ENCODE measurements at regions not wholly inside any gene's neighbourhood (a gene's known extent, or its start where the extent isn't known, plus 50 kb on each side); places are given as distances from the start of the nearest gene placed in this dataset.
"Not testable (repeated sequence)": the region's sequence is repeated elsewhere in the genome, so short reads cannot be mapped to it uniquely, and the experiment has no call there.

DNA sequence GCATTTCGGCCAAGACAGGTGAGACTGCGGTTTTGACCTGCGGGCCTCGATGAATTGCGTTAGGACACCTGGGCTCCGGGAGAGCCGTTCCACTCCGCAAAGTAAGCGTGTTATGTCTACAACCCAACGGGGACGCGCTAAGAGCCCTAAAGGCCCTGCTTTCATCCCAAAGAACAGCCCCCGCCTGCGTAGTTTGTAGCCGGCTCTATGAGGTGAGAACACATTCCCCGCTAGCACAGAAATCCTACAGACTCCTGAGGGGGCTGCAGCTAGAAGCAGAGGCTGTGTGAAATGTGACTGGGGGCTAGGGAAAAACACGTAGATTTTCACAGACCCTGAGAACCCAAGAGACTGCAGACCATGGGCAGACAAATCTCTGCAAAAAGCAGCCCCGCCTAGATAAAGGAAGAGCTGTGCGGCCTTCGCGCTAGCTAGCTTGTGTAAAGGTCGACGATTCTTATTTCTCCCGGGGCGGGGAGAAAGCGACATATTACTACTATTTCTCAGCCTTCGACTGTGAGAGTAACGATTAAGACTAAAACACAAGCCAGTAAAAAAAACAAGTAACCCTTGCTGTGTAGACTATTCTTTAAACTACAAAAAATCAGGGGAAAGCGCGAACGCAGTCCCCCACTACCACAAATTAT, 242.9 kb downstream of the FAM72C start:
- DNase-seq (peak in 1 of 2 donors; percentile 52), ATAC-seq (replicated peaks in 1 of 2) (peak; percentile 90 to 92)
- not testable (repeated sequence) for H3K27me3 Mint-ChIP-seq (ENCODE audit: low read depth); H3K4me1 Mint-ChIP-seq (ENCODE audit: low read depth); H3K9me3 Mint-ChIP-seq; H3K27ac Mint-ChIP-seq; H3K4me3 Mint-ChIP-seq; H3K36me3 Mint-ChIP-seq (ENCODE audit: insufficient read depth in 2 of 2)

DNA sequence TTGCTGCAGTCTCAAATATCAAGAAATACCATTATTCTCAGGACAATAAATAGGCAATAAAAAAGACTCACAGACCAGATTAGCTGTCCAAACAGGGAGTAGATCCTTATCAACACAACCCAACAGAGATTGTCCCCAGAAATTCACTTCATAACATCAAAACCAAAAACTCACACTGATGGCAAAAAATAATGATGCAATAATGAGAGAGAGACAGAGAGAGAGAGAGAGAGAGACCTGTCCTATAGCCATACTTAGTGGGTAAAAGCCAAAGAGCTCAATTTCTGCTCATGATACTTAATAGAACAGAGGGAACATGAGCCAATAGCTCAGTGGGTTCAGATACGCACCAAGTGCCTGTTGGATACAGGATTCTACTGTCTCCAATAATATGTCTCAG, 244.5 kb downstream of the FAM72C start:
- Mint-ChIP-seq H3K4me1 (ENCODE audit: low read depth) (no peaks in the 10 kb centered on the region), H3K4me3 (peak overlapping the region in 1 of 2 donors; percentile 56), H3K27ac (peak overlapping the region; percentile 34), H3K36me3 (ENCODE audit: insufficient read depth in 2 of 2) (no peaks in the 10 kb centered on the region), H3K9me3 (no peaks in the 10 kb centered on the region), H3K27me3 (ENCODE audit: low read depth) (no peaks in the 10 kb centered on the region)
- DNase-seq (no peak), ATAC-seq (replicated peaks in 1 of 2) (no peak)

DNA sequence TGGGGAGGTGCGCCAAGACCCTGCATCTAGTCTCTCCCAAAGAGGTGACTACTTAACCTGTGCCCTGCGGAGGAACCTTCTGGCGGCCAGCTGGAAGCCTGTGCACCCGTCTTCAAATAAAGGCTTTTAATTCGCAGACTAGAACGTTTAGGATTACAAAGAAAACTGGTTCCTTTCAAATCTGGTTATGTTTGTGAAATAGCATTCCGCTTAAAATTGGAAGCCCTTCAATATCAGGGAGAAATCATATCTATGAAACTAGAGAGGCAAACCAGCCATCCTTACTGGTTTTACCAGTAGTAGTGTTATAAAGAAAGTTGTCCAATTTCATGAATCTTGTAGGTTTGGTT, 250.8 kb downstream of the FAM72C start:
- no peaks in the 10 kb centered on the region for H3K36me3 Mint-ChIP-seq (ENCODE audit: insufficient read depth in 2 of 2)
- H3K27ac Mint-ChIP-seq = peak overlapping the region; percentile 70
- H3K4me1 Mint-ChIP-seq (ENCODE audit: low read depth) = no peaks in the 10 kb centered on the region
- H3K9me3 Mint-ChIP-seq = no peaks in the 10 kb centered on the region
- DNase-seq (no peak), ATAC-seq (replicated peaks in 1 of 2) (no peak)
- H3K27me3 Mint-ChIP-seq (ENCODE audit: low read depth) = no peaks in the 10 kb centered on the region
- peak overlapping the region in 1 of 2 donors; percentile 81 for H3K4me3 Mint-ChIP-seq

DNA sequence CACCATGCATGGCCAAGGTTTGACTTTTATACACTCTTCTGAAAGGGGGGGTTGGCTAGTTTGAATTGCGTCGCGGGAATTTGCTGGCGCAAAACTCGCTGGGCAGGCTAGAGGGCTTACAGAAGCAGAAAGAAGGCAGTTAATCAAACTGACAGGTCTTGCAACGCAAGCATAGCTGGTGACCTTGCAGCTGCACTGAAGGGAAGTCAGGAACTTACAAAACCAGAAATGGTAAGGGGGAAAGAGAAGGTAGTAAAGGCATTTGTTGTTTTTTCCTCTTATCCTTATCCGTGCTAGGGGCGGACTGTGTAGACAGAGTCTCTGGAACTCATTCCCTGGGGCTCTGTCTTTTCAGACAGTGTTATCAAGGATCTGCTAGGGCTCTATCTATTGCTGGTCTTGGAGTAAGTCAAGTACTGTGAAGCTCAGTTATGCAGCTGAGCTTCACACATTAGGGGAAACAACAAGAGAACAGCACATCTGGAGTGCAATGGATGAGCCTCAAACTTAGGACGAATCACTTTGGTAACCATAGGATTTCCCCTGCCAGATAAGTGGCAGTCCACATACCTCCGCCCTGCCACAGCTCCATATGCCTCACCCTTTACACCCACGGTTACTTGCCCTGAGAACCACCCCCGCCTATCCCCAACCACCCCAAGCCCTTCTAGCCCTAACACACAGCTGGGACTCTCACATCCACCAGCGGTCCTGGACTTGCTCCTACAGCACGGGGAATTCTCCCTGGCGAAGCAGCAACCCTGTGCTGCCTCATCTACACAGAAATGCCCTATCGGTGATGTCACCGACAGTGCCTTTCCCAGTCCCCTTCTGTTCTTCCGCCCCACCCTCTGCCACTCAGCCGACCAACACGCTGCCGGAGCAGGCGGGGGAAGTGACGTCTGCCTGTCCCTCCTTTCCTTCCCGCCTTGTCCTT, 251.4 kb downstream of the FAM72C start:
- DNase-seq = peak in 1 of 2 donors; percentile 52
- Mint-ChIP-seq H3K27me3 (ENCODE audit: low read depth) (no peaks in the 10 kb centered on the region), H3K36me3 (ENCODE audit: insufficient read depth in 2 of 2) (no peaks in the 10 kb centered on the region), H3K4me3 (peak overlapping the region in 1 of 2 donors; percentile 81), H3K9me3 (no peaks in the 10 kb centered on the region), H3K4me1 (ENCODE audit: low read depth) (no peaks in the 10 kb centered on the region), H3K27ac (peak overlapping the region; percentile 70)
- peak in 1 of 2 donors; percentile 81 for ATAC-seq (replicated peaks in 1 of 2)

DNA sequence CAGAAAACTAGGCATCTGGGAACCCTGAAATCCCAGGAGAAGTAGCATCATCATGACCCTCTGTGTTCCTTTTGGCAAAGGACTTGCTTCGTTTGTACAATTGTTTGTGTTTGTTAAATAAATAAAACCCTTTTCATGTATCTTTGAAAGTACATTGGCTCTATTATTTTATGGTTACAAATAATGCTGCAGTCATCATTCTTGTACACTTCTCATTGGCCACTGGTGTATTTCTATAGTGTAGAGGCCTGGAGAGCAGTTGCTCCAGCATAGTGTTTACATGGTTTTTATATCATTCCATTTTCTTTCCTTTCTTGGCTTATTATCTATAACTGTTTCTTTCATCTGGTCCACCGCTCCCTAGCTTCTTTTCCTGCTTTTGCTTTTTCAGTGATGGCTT, 253.3 kb downstream of the FAM72C start:
- Mint-ChIP-seq H3K4me3 (no peak overlapping the region), H3K4me1 (ENCODE audit: low read depth) (no peaks in the 10 kb centered on the region), H3K36me3 (ENCODE audit: insufficient read depth in 2 of 2) (no peaks in the 10 kb centered on the region), H3K27ac (no peak overlapping the region), H3K27me3 (ENCODE audit: low read depth) (no peaks in the 10 kb centered on the region), H3K9me3 (no peaks in the 10 kb centered on the region)
- ATAC-seq (replicated peaks in 1 of 2) = no peak
- no peak for DNase-seq

DNA sequence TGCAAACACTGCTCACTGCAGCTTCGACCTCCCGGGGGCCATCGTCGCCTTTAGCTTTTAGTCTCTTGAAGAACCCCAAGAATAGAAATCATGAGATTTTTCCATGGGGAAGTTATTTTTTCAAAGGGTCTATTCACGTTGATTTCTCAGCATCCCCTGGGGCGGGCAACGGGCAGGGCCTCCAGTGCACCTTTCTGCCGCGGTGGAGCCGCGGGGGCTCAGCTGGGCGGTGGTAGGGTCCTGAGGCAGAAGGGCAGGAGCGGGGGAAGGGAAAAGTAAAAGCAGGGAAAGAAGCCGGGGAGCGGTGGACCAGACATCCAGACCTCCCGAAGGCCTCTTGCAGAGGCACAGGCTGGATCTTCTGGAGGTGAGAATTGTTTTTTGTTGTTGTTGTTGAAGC, 253.8 kb downstream of the FAM72C start:
- Mint-ChIP-seq H3K36me3 (ENCODE audit: insufficient read depth in 2 of 2) (no peaks in the 10 kb centered on the region), H3K27ac (no peak overlapping the region), H3K4me3 (no peak overlapping the region), H3K27me3 (ENCODE audit: low read depth) (no peaks in the 10 kb centered on the region), H3K4me1 (ENCODE audit: low read depth) (no peaks in the 10 kb centered on the region), H3K9me3 (no peaks in the 10 kb centered on the region)
- no peak for DNase-seq
- no peak for ATAC-seq (replicated peaks in 1 of 2)

DNA sequence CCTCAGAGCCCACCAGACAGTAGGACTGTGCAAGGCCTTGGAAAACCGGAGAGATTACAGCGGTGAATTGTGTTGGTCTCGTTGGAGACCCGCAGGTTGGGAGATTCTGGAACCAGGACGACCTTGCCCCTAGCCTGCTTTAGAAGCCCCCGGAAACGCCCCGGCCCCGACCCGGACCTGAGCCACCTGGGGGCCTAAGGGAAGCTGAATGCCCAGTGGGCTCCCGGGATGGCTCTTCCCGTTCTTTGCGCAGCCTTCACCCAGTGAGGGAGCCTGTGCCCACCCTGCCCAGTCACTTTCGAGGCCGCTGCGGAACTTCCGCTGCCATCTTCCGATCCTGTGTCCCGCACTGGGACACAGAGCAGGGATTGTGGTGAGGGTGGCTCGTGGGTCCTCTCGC, 254.4 kb downstream of the FAM72C start:
- ATAC-seq (replicated peaks in 1 of 2) (no peak), DNase-seq (no peak)
- H3K36me3 Mint-ChIP-seq (ENCODE audit: insufficient read depth in 2 of 2) = no peaks in the 10 kb centered on the region
- H3K27me3 Mint-ChIP-seq (ENCODE audit: low read depth) = no peaks in the 10 kb centered on the region
- no peak overlapping the region for H3K4me3 Mint-ChIP-seq
- no peak overlapping the region for H3K27ac Mint-ChIP-seq
- H3K9me3 Mint-ChIP-seq = no peaks in the 10 kb centered on the region
- no peaks in the 10 kb centered on the region for H3K4me1 Mint-ChIP-seq (ENCODE audit: low read depth)

DNA sequence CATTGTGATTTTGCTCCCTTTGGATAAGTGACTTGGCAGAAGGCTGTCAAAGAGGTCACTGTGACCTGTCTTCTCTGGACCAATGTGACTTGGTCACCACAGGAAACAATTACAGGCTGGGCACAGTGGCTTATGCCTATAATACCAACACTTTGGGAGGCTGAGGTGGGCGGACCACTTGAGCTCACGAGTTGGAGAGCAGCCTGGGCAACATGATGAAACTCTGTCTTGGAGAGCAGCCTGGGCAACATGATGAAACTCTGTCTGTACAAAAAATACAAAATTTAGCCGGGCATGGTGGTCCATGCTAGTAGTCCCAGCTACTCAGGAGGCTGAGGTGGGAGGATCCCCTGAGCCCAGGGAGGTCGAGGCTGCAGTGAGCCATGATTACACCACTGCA, 256.9 kb downstream of the FAM72C start:
- ATAC-seq (replicated peaks in 1 of 2); H3K27me3 Mint-ChIP-seq (ENCODE audit: low read depth); H3K9me3 Mint-ChIP-seq: not testable (repeated sequence)

DNA sequence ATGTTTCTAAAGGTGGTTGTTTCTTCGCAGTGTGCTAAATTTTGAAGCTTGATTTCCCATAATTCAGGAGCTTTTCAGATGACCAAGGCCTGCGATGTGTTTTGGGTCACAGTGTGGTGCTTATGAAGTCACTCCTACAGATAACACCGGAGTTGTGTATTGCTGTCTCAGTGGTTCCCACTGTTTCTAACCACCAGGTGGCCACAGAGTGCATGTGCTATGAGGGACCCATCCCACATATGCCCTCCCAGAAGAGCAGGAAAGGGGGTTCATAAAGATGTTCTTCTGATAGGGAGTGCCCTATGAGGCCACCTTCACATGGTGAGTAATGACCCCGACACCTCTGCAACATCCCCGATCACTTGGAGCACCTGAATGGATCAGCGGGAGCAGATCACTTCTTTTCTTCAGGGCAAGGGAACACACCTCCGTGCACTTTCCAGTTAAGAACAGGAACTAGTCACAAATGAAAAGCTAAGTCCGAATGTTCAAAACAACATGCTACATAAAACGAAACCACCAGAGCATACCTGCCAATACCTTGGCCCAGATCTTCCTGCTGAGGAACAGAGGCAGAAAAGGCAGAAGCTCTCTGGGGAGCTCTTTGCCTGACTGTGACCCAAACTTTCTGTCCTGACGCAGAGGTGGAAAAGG, 262.1 kb downstream of the FAM72C start:
- not testable (repeated sequence) for H3K27me3 Mint-ChIP-seq (ENCODE audit: low read depth); H3K36me3 Mint-ChIP-seq (ENCODE audit: insufficient read depth in 2 of 2); H3K4me1 Mint-ChIP-seq (ENCODE audit: low read depth); H3K9me3 Mint-ChIP-seq; H3K27ac Mint-ChIP-seq
- ATAC-seq (replicated peaks in 1 of 2) (peak in 1 of 2 donors; percentile 76), DNase-seq (peak in 1 of 2 donors; percentile 36)
- peak overlapping the region in 1 of 2 donors; percentile 34 for H3K4me3 Mint-ChIP-seq

More for the DNA sequence above, 256.9 kb downstream of the FAM72C start:
- H3K4me3 Mint-ChIP-seq; H3K4me1 Mint-ChIP-seq (ENCODE audit: low read depth); H3K27ac Mint-ChIP-seq; DNase-seq; H3K36me3 Mint-ChIP-seq (ENCODE audit: insufficient read depth in 2 of 2): not testable (repeated sequence)

DNA sequence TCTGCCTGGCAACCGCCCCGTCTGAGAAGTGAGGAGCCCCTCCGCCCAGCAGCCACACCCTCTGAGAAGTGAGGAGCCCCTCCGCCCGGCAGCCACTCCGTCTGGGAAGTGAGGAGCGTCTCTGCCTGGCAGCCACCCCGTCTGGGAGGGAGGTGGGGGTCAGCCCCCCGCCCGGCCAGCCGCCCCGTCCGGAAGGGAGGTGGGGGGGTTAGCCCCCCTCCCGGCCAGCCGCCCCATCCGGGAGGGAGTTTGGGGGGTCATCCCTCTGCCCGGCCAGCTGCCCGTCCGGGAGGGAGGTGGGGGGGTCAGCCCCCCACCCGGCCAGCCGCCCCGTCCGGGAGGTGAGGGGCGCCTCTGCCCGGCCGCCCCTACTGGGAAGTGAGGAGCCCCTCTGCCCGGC, 269.0 kb downstream of the FAM72C start:
- H3K4me3 Mint-ChIP-seq; H3K27ac Mint-ChIP-seq; H3K4me1 Mint-ChIP-seq (ENCODE audit: low read depth); ATAC-seq (replicated peaks in 1 of 2); DNase-seq; H3K27me3 Mint-ChIP-seq (ENCODE audit: low read depth); H3K36me3 Mint-ChIP-seq (ENCODE audit: insufficient read depth in 2 of 2); H3K9me3 Mint-ChIP-seq: not testable (repeated sequence)

DNA sequence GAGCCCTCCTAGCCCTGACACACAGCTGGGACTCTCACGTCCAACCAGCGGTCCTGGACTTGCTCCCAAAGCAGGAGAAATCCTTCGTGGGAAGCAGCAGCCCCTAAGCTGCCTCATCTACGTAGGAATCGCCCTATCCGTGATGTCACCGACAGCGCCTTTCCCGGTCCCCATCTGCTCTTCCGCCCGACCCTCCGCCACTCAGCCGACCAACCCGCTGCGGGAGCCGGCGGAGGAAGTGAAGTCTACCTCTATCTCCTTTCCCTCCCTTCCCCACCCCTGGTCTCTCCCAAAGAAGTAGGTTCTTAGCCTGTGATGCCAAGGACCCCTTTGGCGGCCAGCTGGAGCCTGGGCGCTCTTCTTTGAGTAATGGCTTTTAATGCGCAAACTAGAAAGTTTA, 272.1 kb downstream of the FAM72C start:
- ATAC-seq (replicated peaks in 1 of 2) (no peak), DNase-seq (peak in 1 of 2 donors; percentile 5)
- Mint-ChIP-seq H3K4me3 (peak overlapping the region in 1 of 2 donors; percentile 74), H3K36me3 (ENCODE audit: insufficient read depth in 2 of 2) (peaks cover 0 to 6% of the 10 kb centered on the region in 2 donors), H3K9me3 (no peaks in the 10 kb centered on the region), H3K27ac (no peak overlapping the region), H3K4me1 (ENCODE audit: low read depth) (no peaks in the 10 kb centered on the region), H3K27me3 (ENCODE audit: low read depth) (no peaks in the 10 kb centered on the region)

DNA sequence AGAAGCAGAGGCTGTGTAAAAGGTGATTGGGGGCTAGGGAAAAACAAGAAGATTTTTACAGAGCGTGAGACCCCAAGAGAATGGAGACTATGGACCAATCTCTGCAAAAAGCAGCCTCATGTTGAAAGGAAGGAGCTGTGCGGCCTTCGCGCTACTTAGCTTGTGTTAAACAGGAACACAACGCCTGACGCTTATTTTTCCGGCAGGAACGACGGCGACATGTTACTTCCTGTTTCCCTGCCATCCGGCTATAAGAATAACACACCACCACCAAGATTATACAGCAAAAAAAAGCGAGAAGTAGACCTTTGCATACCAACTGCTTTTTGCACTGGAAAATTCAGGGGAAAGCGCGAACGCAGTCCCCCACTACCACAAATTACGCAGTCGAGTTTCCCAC, 272.7 kb downstream of the FAM72C start:
- H3K4me1 Mint-ChIP-seq (ENCODE audit: low read depth) = no peaks in the 10 kb centered on the region

DNA sequence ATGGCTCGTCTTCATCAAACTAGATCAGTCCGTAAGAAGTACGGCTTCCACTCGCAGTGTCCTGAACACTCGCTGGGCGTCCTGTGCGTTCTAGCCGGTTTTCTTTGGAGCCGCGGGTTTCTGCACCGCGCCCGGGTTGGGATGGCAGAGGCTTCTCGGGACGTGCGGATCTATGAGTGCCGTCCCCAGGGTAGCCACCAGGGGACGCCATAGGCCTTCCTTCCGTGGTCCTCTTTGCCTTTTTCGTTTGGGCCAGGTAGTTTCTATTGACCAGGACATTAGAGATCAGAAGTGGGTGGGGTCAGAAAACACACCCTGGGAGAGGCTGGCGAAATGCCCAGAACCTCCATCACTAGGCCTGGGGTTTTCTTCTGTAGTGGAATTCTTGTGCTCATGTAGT, 273.8 kb downstream of the FAM72C start:
- ATAC-seq (replicated peaks in 1 of 2) = peak in 1 of 2 donors; percentile 42

More for the DNA sequence above, 272.7 kb downstream of the FAM72C start:
- H3K4me3 Mint-ChIP-seq = peak overlapping the region in 1 of 2 donors; percentile 74
- no peak overlapping the region for H3K27ac Mint-ChIP-seq
- no peak for DNase-seq
- H3K9me3 Mint-ChIP-seq = no peaks in the 10 kb centered on the region
- H3K27me3 Mint-ChIP-seq (ENCODE audit: low read depth) = no peaks in the 10 kb centered on the region
- ATAC-seq (replicated peaks in 1 of 2) = no peak
- peaks cover 0 to 6% of the 10 kb centered on the region in 2 donors for H3K36me3 Mint-ChIP-seq (ENCODE audit: insufficient read depth in 2 of 2)

More for the DNA sequence above, 273.8 kb downstream of the FAM72C start:
- peak in 1 of 2 donors; percentile 76 for DNase-seq
- Mint-ChIP-seq H3K9me3 (no peaks in the 10 kb centered on the region), H3K27me3 (ENCODE audit: low read depth) (no peaks in the 10 kb centered on the region), H3K4me3 (peak overlapping the region in 1 of 2 donors; percentile 74), H3K36me3 (ENCODE audit: insufficient read depth in 2 of 2) (peaks cover 0 to 6% of the 10 kb centered on the region in 2 donors), H3K27ac (no peak overlapping the region), H3K4me1 (ENCODE audit: low read depth) (no peaks in the 10 kb centered on the region)

Data from activated T-cell treated with anti-CD3 and anti-CD28 coated beads, Interleukin-2, amount 50 U/mL, for 72 hours (primary cell).